DOHH2 (cell line): ENCODE measurements at regions not wholly inside any gene's neighbourhood (a gene's known extent, or its start where the extent isn't known, plus 50 kb on each side); places are given as distances from the start of the nearest gene placed in this dataset.

ENCODE experiments used
- H3F3A ChIP-seq: fragments of 200-600 bp; sonication (generic), shearing (Covaris generic); 2 replicates; pipeline ENCODE4 v1.6.0; 2016; ENCODE audit warnings: antibody characterized with exemption, mild to moderate bottlenecking; ENCODE audit not compliant: control insufficient read depth, insufficient read depth
- H3K27ac ChIP-seq: fragments of 200-600 bp; sonication (generic); 2 replicates; pipeline ENCODE4 v1.5.1; 2014; ENCODE audit warnings: low read depth, mild to moderate bottlenecking, low read length, moderate library complexity
- H3K27me3 ChIP-seq: fragments of 200-600 bp; sonication (generic); 2 replicates; pipeline ENCODE4 v1.6.1; 2014; ENCODE audit warnings: mild to moderate bottlenecking, low read length, mixed read lengths; ENCODE audit not compliant: control insufficient read depth
- H3K36me3 ChIP-seq: fragments of 200-600 bp; sonication (generic); 2 replicates; pipeline ENCODE4 v1.6.1; 2014; ENCODE audit warnings: mild to moderate bottlenecking, low read length, moderate library complexity, mixed read lengths; ENCODE audit not compliant: control insufficient read depth
- H3K4me1 ChIP-seq: fragments of 200-600 bp; sonication (generic); 2 replicates; pipeline ENCODE4 v1.6.1; 2014; ENCODE audit warnings: mild to moderate bottlenecking, low read length, mixed read lengths; ENCODE audit not compliant: control insufficient read depth
- H3K4me2 ChIP-seq: fragments of 200-600 bp; sonication (generic); 2 replicates; pipeline ENCODE4 v1.6.0; 2014; ENCODE audit warnings: mild to moderate bottlenecking, low read length, moderate library complexity
- H3K4me3 ChIP-seq: fragments of 200-600 bp; sonication (generic); 2 replicates; pipeline ENCODE4 v1.5.1; 2014; ENCODE audit warnings: mild to moderate bottlenecking, low read length, mixed read lengths
- H3K79me2 ChIP-seq: fragments of 200-600 bp; sonication (generic); 2 replicates; pipeline ENCODE4 v1.6.1; 2014; ENCODE audit warnings: mild to moderate bottlenecking, low read length, mixed read lengths; ENCODE audit not compliant: control insufficient read depth
- H3K9me2 ChIP-seq: fragments of 200-600 bp; sonication (generic); replicated peaks from 2 replicates; pipeline ENCODE4 v1.6.1; 2014; ENCODE audit warnings: mild to moderate bottlenecking, low read length, mixed read lengths; ENCODE audit not compliant: control insufficient read depth
- H3K9me3 ChIP-seq: fragments of 200-600 bp; sonication (generic); 2 replicates; pipeline ENCODE4 v1.6.1; 2014; ENCODE audit warnings: antibody characterized with exemption, low read length, mixed read lengths; ENCODE audit not compliant: control insufficient read depth, insufficient read depth
- H4K20me1 ChIP-seq: fragments of 200-600 bp; sonication (generic); 2 replicates; pipeline ENCODE4 v1.6.0; 2014; ENCODE audit warnings: low read depth, mild to moderate bottlenecking, antibody characterized with exemption, low read length, moderate library complexity; ENCODE audit not compliant: control insufficient read depth, insufficient read depth
- CTCF ChIP-seq: fragments of 200-600 bp; sonication (generic); IDR thresholded peaks from one replicate; pipeline ENCODE4 v1.5.1; 2014; ENCODE audit warnings: antibody characterized with exemption, mild to moderate bottlenecking, low read depth, low read length; ENCODE audit not compliant: poor library complexity, severe bottlenecking
- EZH2phosphoT487 ChIP-seq: fragments of 200-600 bp; sonication (generic); IDR thresholded peaks from 2 replicates; pipeline ENCODE4 v1.6.1; 2017; ENCODE audit warnings: borderline replicate concordance, mild to moderate bottlenecking, antibody characterized with exemption, low read length, moderate library complexity, mixed read lengths

GRCh38 chr3:102756706-102757105 lies 321.9 kb downstream of the ZPLD1 start:
- TF ChIP-seq EZH2phosphoT487 (no peak), CTCF (no peak)
- Histone ChIP-seq H3F3A (no peaks in the 10 kb centered on the region), H3K9me3 (no peaks in the 10 kb centered on the region), H3K4me2 (no peak overlapping the region), H3K79me2 (no peaks in the 10 kb centered on the region), H3K27ac (no peak overlapping the region), H3K36me3 (no peaks in the 10 kb centered on the region), H4K20me1 (no peaks in the 10 kb centered on the region), H3K27me3 (no peaks in the 10 kb centered on the region), H3K4me1 (no peaks in the 10 kb centered on the region), H3K9me2 (no peaks in the 10 kb centered on the region), H3K4me3 (no peak overlapping the region)

DNA sequence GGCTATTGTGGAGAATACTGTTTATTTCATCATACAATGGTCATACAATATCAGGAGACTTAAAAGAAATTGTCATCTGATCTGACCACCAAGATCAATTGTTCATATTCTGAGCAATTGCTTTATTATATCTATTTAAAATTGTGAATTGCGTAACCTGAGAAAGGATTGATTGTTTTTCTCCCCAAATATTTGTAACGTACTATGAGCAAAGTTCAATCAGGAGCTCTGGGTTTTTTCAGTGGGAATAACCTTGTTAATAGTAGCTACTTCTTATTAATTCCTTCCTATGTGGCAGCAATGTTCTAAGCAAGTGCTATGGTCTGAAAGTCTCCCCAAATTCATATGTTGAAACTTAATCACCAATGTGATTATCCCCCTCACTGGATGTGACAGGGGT lies 323.1 kb downstream of the ZPLD1 start:
- Histone ChIP-seq H3K9me2 (no peaks in the 10 kb centered on the region), H3K79me2 (no peaks in the 10 kb centered on the region), H3K4me3 (no peak overlapping the region), H3F3A (no peaks in the 10 kb centered on the region), H4K20me1 (no peaks in the 10 kb centered on the region), H3K4me1 (no peaks in the 10 kb centered on the region), H3K36me3 (no peaks in the 10 kb centered on the region), H3K9me3 (no peaks in the 10 kb centered on the region), H3K27ac (no peak overlapping the region), H3K4me2 (no peak overlapping the region), H3K27me3 (no peaks in the 10 kb centered on the region)
- no peak for TF ChIP-seq CTCF
- no peak for TF ChIP-seq EZH2phosphoT487

DNA sequence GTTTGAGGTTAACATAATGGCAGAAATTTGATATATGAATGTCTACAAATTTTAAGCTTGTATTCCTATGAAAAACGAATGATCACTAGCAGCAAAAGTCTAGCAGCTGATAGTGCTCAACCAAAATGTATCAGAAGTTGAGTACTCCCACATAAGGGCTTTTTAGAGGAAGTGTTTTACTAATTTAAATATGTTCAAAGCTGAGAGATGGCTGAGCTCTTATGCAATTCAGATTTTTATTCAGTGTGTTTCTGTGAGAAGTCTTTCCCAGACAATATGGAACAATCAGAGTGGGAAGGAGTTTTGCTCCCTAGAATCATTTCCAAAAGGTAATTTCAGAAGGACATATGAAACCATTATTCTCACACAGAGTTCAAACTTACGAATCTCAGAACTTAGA lies 327.0 kb downstream of the ZPLD1 start:
- no peaks in the 10 kb centered on the region for H3K36me3 ChIP-seq
- no peaks in the 10 kb centered on the region for H3K9me3 ChIP-seq
- H3K27ac ChIP-seq, result no peak overlapping the region
- no peaks in the 10 kb centered on the region for H3K4me1 ChIP-seq
- H3K27me3 ChIP-seq, result no peaks in the 10 kb centered on the region
- no peaks in the 10 kb centered on the region for H3K79me2 ChIP-seq
- H3K4me3 ChIP-seq, result no peak overlapping the region
- TF ChIP-seq CTCF, result no peak
- no peak for TF ChIP-seq EZH2phosphoT487
- H3K4me2 ChIP-seq, result no peak overlapping the region
- no peaks in the 10 kb centered on the region for H4K20me1 ChIP-seq
- no peaks in the 10 kb centered on the region for H3K9me2 ChIP-seq
- H3F3A ChIP-seq, result no peaks in the 10 kb centered on the region
